ENCODE measurements at regions not wholly inside any gene's neighbourhood (a gene's known extent, or its start where the extent isn't known, plus 50 kb on each side); places are given as distances from the start of the nearest gene placed in this dataset.

DNA sequence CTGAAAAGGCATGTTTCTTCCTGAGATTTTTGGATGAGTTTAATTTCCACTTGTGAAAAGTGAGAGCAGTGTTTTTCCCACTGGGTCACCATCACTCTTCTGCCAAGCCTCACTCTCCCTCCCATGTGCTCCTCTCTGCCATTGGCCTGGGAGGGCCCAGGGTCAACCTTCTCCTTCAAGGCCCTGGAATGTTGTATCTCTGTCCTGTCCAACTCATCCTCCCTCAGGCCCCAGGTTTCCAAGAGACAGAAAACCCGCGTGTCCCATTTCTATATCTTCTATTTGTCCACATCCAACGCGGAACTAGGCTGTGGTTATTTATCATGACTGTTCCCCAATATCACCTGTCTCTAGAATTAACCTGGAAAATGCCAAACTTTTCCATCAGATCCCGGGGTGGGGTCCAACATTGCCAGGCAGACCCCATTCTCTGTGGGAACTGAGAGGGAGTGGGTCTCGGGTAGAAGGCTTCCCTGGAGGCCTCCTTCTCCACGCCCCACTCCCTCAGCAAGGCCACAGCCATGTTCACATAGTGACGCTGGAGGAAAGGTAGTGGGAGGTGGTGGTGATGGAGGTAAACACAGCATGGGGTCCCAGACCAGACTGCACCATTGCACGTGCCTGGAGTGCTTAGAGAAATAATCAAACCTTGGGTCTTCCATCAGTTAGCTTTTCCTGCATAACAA is 173.5 kb downstream of the SCP2D1 start:
- no peaks in the 10 kb centered on the region for H3K9me3 ChIP-seq
- H3K27ac ChIP-seq, result peak overlapping the region in 1 of 2 donors; percentile 15
- no peak overlapping the region for H3K4me3 ChIP-seq
- ATAC-seq (no peak), DNase-seq (no peak)
- TF ChIP-seq, protein P1, sequence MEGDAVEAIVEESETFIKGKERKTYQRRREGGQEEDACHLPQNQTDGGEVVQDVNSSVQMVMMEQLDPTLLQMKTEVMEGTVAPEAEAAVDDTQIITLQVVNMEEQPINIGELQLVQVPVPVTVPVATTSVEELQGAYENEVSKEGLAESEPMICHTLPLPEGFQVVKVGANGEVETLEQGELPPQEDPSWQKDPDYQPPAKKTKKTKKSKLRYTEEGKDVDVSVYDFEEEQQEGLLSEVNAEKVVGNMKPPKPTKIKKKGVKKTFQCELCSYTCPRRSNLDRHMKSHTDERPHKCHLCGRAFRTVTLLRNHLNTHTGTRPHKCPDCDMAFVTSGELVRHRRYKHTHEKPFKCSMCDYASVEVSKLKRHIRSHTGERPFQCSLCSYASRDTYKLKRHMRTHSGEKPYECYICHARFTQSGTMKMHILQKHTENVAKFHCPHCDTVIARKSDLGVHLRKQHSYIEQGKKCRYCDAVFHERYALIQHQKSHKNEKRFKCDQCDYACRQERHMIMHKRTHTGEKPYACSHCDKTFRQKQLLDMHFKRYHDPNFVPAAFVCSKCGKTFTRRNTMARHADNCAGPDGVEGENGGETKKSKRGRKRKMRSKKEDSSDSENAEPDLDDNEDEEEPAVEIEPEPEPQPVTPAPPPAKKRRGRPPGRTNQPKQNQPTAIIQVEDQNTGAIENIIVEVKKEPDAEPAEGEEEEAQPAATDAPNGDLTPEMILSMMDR (IDR thresholded peaks at IDR 0.05), result no peak
- H3K36me3 ChIP-seq, result no peaks in the 10 kb centered on the region
- no peaks in the 10 kb centered on the region for H3K4me1 ChIP-seq
- H3K27me3 ChIP-seq, result no peaks in the 10 kb centered on the region
- intact Hi-C loops (cut with DNase I), result no loop called here

DNA sequence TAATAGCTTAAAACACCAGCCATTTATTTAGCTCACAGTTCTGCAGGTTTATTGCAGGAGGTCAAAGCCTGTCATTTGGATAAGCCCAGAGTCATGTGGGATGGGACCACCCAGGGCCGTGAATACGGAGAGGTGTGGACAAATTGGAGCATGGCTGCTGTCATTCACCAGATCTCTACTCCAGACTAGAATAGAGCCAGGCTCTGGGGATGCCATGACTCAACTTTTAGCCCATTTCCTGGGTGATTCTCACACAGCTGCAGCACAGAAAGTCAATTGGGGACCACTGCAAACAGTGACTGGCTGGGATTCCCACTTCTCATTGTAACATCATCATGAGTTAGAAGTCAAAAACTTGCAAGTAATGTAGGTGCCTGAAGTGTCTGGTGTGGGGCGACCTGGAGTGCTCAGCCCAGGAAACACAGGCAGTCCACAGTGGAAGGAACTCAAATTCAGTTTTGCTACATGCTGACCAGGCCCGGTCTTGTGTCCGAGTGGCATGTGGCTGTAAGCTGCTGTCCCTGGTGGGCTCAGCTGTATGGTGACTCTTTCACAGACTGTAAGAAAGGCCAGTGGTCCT is 174.3 kb downstream of the SCP2D1 start:
- H3K27me3 ChIP-seq, result no peaks in the 10 kb centered on the region
- H3K4me1 ChIP-seq, result no peaks in the 10 kb centered on the region
- H3K4me3 ChIP-seq, result no peak overlapping the region
- peak in 1 of 4 donors; percentile 28 for DNase-seq
- H3K9me3 ChIP-seq, result no peaks in the 10 kb centered on the region
- H3K36me3 ChIP-seq, result no peaks in the 10 kb centered on the region
- TF ChIP-seq, protein P1 (IDR thresholded peaks at IDR 0.05), result no peak
- no peak for ATAC-seq
- intact Hi-C loops (cut with DNase I), result no loop called here
- H3K27ac ChIP-seq, result no peak overlapping the region

DNA sequence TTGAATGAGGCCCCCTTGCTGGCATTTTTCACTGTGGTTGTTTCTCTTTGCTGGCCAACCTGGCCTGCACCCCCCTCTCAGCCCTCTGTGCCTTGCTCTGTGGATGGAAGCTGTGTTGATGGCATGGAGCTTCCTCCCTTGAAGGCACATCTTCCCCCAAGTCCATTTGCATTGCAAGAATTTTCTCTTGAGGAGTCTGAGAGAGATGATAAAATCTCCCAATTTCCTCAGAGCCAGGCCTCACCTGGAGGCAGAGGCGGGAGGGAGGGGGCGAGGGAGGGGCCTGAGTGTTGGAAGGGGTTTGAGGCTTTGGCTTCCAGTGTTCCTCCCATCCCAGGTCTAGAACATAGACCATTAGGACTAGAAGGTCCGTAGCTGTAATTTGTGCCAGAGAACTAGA is 175.1 kb downstream of the SCP2D1 start:
- Histone ChIP-seq H3K9me3 (no peaks in the 10 kb centered on the region), H3K36me3 (no peaks in the 10 kb centered on the region), H3K27me3 (no peaks in the 10 kb centered on the region), H3K4me1 (no peaks in the 10 kb centered on the region), H3K27ac (no peak overlapping the region), H3K4me3 (no peak overlapping the region)
- intact Hi-C loops (cut with DNase I), result no loop called here
- TF ChIP-seq, protein P1 (IDR thresholded peaks at IDR 0.05), result no peak
- ATAC-seq, result no peak
- no peak for DNase-seq

DNA sequence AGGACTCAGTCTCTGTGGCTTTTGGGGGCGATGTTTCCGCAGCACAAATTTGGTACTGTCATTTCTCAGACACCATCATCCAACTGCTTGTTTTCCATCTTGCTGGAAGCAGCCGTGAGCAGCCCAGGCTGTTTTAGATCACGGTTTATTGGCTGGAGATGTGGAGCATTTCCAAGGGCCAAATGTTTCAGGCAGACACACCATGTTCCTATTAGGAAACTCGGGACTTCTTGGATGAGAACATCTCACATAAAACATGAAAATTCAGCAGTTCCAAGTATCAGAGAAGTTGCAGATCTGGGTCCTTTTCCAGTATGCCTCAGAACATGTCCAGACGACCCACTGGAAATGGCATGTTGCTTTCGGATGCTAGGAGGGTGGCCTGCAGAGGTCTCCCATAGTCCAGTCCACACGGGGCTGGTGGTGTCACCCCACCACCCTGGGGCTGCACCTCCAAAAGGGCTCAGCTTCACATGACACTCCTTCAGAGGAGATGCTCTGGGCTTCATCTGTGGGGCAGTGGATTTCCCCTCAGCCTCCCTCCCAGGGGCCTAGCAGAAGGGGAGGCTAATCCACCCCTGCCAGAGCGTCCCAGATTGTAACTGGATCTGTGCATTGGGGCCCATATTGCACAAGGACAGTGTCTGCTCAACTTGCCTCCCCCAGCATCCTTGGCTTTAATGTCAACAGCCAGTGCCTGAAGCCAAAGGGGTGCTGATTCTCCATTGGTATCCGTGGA is 176.3 kb downstream of the SCP2D1 start:
- TF ChIP-seq, protein P1 (IDR thresholded peaks at IDR 0.05), result no peak
- no peaks in the 10 kb centered on the region for H3K4me1 ChIP-seq
- intact Hi-C loops (cut with DNase I), result no loop called here
- H3K9me3 ChIP-seq, result no peaks in the 10 kb centered on the region
- peak overlapping the region in 1 of 2 donors; percentile 15 for H3K27ac ChIP-seq
- no peaks in the 10 kb centered on the region for H3K36me3 ChIP-seq
- ATAC-seq, result peak; percentile 26
- H3K27me3 ChIP-seq, result no peaks in the 10 kb centered on the region
- no peak for DNase-seq
- no peak overlapping the region for H3K4me3 ChIP-seq

DNA sequence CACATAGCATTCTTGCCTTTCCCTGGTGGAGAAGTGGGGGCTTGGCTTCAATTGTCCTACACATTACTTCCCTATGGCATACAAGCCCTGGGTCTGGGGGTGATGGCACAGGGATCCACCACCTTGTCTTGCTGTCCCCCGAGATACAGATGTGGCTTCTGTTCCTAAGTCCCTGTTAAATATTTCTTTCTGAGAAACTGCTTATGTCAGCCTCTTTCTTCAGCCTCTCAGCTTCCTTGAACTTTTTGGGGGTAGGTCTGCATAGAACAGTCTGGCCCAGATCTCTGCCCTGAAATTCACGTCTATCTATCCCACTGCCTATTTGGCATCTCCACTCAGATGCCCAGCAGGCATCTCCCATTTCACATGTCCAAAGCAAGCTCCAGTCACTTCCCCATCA is 177.4 kb downstream of the SCP2D1 start:
- Histone ChIP-seq H3K4me1 (no peaks in the 10 kb centered on the region), H3K27ac (no peak overlapping the region), H3K36me3 (no peaks in the 10 kb centered on the region), H3K4me3 (no peak overlapping the region), H3K27me3 (no peaks in the 10 kb centered on the region), H3K9me3 (peaks cover 0 to 4% of the 10 kb centered on the region in 2 donors)
- DNase-seq, result no peak
- intact Hi-C loops (cut with DNase I), result no loop called here
- TF ChIP-seq, protein P1 (IDR thresholded peaks at IDR 0.05), result no peak
- no peak for ATAC-seq

Data from left lung (tissue), 4 donors.